WTC11 (cell line): ENCODE measurements at regions not wholly inside any gene's neighbourhood (a gene's known extent, or its start where the extent isn't known, plus 50 kb on each side); places are given as distances from the start of the nearest gene placed in this dataset.

Experiments used
- ATAC-seq: fragments of 200-7000 bp; cut with Tn5 transposase; 2 replicates; pipeline ENCODE4 v1.10.0; 2021; ENCODE audit warnings: mild to moderate bottlenecking, moderate library complexity
- CTCF ChIA-PET: fragments of 300-600 bp; sonication (Branson Sonifier 250); formaldehyde crosslinking; loops from one replicate; lab custom pipeline; 2021; ENCODE audit warnings: antibody characterized with exemption; lab: Charles Lee
- POLR2A ChIA-PET: fragments of 350-600 bp; sonication (Branson Sonifier 250); formaldehyde crosslinking; loops from one replicate; lab custom pipeline; 2021; ENCODE audit warnings: antibody characterized with exemption; lab: Charles Lee
- DNase-seq: peaks from one replicate; pipeline ENCODE4 v3.0.0; 2021; ENCODE audit warnings: low spot score
- H3K27ac Mint-ChIP-seq: 2 replicates; pipeline ENCODE4 v1.8.0; 2021; ENCODE audit warnings: mixed read lengths
- H3K27me3 Mint-ChIP-seq: 2 replicates; pipeline ENCODE4 v1.8.0; 2021; ENCODE audit warnings: low read depth, mild to moderate bottlenecking, moderate library complexity, mixed read lengths
- H3K36me3 Mint-ChIP-seq: 2 replicates; pipeline ENCODE4 v1.8.0; 2021; ENCODE audit warnings: mixed read lengths
- H3K4me1 Mint-ChIP-seq: 2 replicates; pipeline ENCODE4 v1.8.0; 2022; ENCODE audit warnings: mixed read lengths
- H3K4me3 Mint-ChIP-seq: 2 replicates; pipeline ENCODE4 v1.8.0; 2021; ENCODE audit warnings: mild to moderate bottlenecking, moderate library complexity, mixed read lengths
- H3K9me3 Mint-ChIP-seq: 2 replicates; pipeline ENCODE4 v1.8.0; 2021; ENCODE audit warnings: mixed read lengths
- CREM ChIP-seq: sonication (generic); formaldehyde crosslinking; IDR thresholded peaks from 2 replicates; pipeline ENCODE4 v1.8.1; 2022; ENCODE audit warnings: mild to moderate bottlenecking, missing genetic modification reagents, moderate library complexity
- E2F4 ChIP-seq: sonication (generic); formaldehyde crosslinking; IDR thresholded peaks from 2 replicates; pipeline ENCODE4 v1.8.1; 2022; ENCODE audit warnings: low read depth, mild to moderate bottlenecking, moderate library complexity, missing genetic modification reagents, borderline replicate concordance
- EMX1 ChIP-seq: fragments of 250-450 bp; sonication (Bioruptor Pico); IDR thresholded peaks from 2 replicates; pipeline ENCODE4 v1.8.0; 2021; ENCODE audit warnings: mild to moderate bottlenecking
- ETV6 ChIP-seq: sonication (generic); formaldehyde crosslinking; IDR thresholded peaks from 2 replicates; pipeline ENCODE4 v1.8.1; 2022; ENCODE audit warnings: mild to moderate bottlenecking, missing genetic modification reagents
- GABPB1 ChIP-seq: sonication (generic); formaldehyde crosslinking; IDR thresholded peaks from 2 replicates; pipeline ENCODE4 v1.8.1; 2023; ENCODE audit warnings: mild to moderate bottlenecking, missing genetic modification reagents
- HMGA2 ChIP-seq: fragments of 250-450 bp; sonication (Bioruptor Pico); IDR thresholded peaks from 2 replicates; pipeline ENCODE4 v1.4.0; 2021; ENCODE audit warnings: mild to moderate bottlenecking, moderate library complexity
- IRF1 ChIP-seq: sonication (generic); formaldehyde crosslinking; IDR thresholded peaks from 2 replicates; pipeline ENCODE4 v1.8.0; 2023; ENCODE audit warnings: missing genetic modification reagents
- JAZF1 ChIP-seq: fragments of 250-450 bp; sonication (Bioruptor Pico); IDR thresholded peaks from 2 replicates; pipeline ENCODE4 v1.9.0; 2021; ENCODE audit warnings: moderate library complexity, mild to moderate bottlenecking, inconsistent platforms
- SOX15 ChIP-seq: fragments of 250-450 bp; sonication (Bioruptor Pico); IDR thresholded peaks from 2 replicates; pipeline ENCODE4 v1.9.0; 2021; ENCODE audit warnings: mild to moderate bottlenecking
- SP1 ChIP-seq: sonication (generic); formaldehyde crosslinking; conservative IDR thresholded peaks from 2 replicates; pipeline ENCODE4 v1.8.1; 2022; ENCODE audit warnings: missing genetic modification reagents
- STAT6 ChIP-seq: sonication (generic); formaldehyde crosslinking; conservative IDR thresholded peaks from 2 replicates; pipeline ENCODE4 v1.8.1; 2023; ENCODE audit warnings: mild to moderate bottlenecking, low read depth, missing genetic modification reagents, moderate library complexity
- TEAD1 ChIP-seq: sonication (generic); formaldehyde crosslinking; IDR thresholded peaks from 2 replicates; pipeline ENCODE4 v1.8.0; 2022; ENCODE audit warnings: mild to moderate bottlenecking, missing genetic modification reagents
- TEAD4 ChIP-seq: sonication (generic); formaldehyde crosslinking; IDR thresholded peaks from 2 replicates; pipeline ENCODE4 v1.8.0; 2022; ENCODE audit warnings: mild to moderate bottlenecking, missing genetic modification reagents
- ZMAT4 ChIP-seq: fragments of 250-450 bp; sonication (Bioruptor Pico); IDR thresholded peaks from 2 replicates; pipeline ENCODE4 v1.9.0; 2021; ENCODE audit warnings: mild to moderate bottlenecking
- ZNF219 ChIP-seq: sonication (generic); formaldehyde crosslinking; IDR thresholded peaks from 2 replicates; pipeline ENCODE4 v1.8.0; 2023; ENCODE audit warnings: missing genetic modification reagents, mild to moderate bottlenecking, borderline replicate concordance
- ZNF512 ChIP-seq: sonication (generic); formaldehyde crosslinking; IDR thresholded peaks from 2 replicates; pipeline ENCODE4 v1.8.1; 2022; ENCODE audit warnings: missing genetic modification reagents, borderline replicate concordance
- ZNF532 ChIP-seq: fragments of 250-450 bp; sonication (Bioruptor Pico); IDR thresholded peaks from 2 replicates; pipeline ENCODE4 v1.9.0; 2021; ENCODE audit warnings: mild to moderate bottlenecking, borderline replicate concordance
- ZNF671 ChIP-seq: fragments of 250-450 bp; sonication (Bioruptor Pico); IDR thresholded peaks from 2 replicates; pipeline ENCODE4 v1.8.0; 2021; ENCODE audit warnings: mild to moderate bottlenecking

- Mint-ChIP-seq H3K9me3 (peaks cover 16% of the 10 kb centered on the region), H3K27me3 (no peaks in the 10 kb centered on the region; the same call in 1 of the 2 replicates), H3K4me1 (peaks cover 5% of the 10 kb centered on the region), H3K27ac (peak overlapping the region; percentile 10; the same call in 1 of the 2 replicates), H3K36me3 (no peaks in the 10 kb centered on the region), H3K4me3 (no peak overlapping the region)
- no peak for TF ChIP-seq JAZF1
- TF ChIP-seq ZNF512 (CRISPR knock-in tag): no peak
- TF ChIP-seq TEAD1 (CRISPR knock-in tag): no peak
- TF ChIP-seq STAT6 (CRISPR knock-in tag): no peak
- TF ChIP-seq CREM (CRISPR knock-in tag): no peak
- TF ChIP-seq SOX15 (CRISPR knock-in tag): no peak
- no peak for TF ChIP-seq GABPB1 (CRISPR knock-in tag)
- TF ChIP-seq ZMAT4 (CRISPR knock-in tag): no peak
- no peak for TF ChIP-seq E2F4 (CRISPR knock-in tag)
- no peak for TF ChIP-seq ZNF219 (CRISPR knock-in tag)
- TF ChIP-seq EMX1 (CRISPR knock-in tag): no peak
- no peak for TF ChIP-seq IRF1
- no peak for TF ChIP-seq ZNF532 (CRISPR knock-in tag)
- TF ChIP-seq TEAD4 (CRISPR knock-in tag): no peak
- no peak for TF ChIP-seq HMGA2 (CRISPR knock-in tag)
- TF ChIP-seq ETV6 (CRISPR knock-in tag): no peak
- TF ChIP-seq SP1 (CRISPR knock-in tag): no peak
- TF ChIP-seq ZNF671 (CRISPR knock-in tag): no peak
- no peak for DNase-seq
- ATAC-seq: no peak
- ChIA-PET POLR2A (no interaction called here), CTCF (interaction anchor here (1.0 to 1.7 kb wide), 2 partner anchors 99 to 486 kb away, joined by 3 to 5 read pairs; partner anchors contain the start of gene MYCN)
Measured at GRCh38 chr2:16425462-16426336, 239.9 kb downstream of the CYRIA start.
